NCI-H446 treated with DMSO at 0.1 percent for 48 hours (cell line): ENCODE measurements at regions not wholly inside any gene's neighbourhood (a gene's known extent, or its start where the extent isn't known, plus 50 kb on each side); places are given as distances from the start of the nearest gene placed in this dataset.

Experiments used
- DNase-seq: peaks from one replicate; lab custom pipeline; 2025; lab: John Stamatoyannopoulos, UW

GRCh38 chr6:81864124-81864523, 111.6 kb upstream of the TENT5A start:
- no peak for DNase-seq

- DNase-seq: no peak
These were observed 110.6 kb upstream of the TENT5A start for GRCh38 chr6:81863123-81863522.

- no peak for DNase-seq
These were observed 108.8 kb upstream of the TENT5A start for GRCh38 chr6:81861281-81861680.

GRCh38 chr6:81859884-81860283, 107.4 kb upstream of the TENT5A start:
- no peak for DNase-seq

GRCh38 chr6:81857812-81858211, 105.3 kb upstream of the TENT5A start:
- no peak for DNase-seq

- DNase-seq: no peak
These were observed 104.4 kb upstream of the TENT5A start for GRCh38 chr6:81856872-81857271.

GRCh38 chr6:81854474-81854873, 102.0 kb upstream of the TENT5A start:
- no peak for DNase-seq

GRCh38 chr6:81853975-81854374, 101.5 kb upstream of the TENT5A start:
- DNase-seq: no peak

- no peak for DNase-seq
These were observed 96.8 kb upstream of the TENT5A start for GRCh38 chr6:81849248-81849647.

- no peak for DNase-seq
These were observed 95.4 kb upstream of the TENT5A start for GRCh38 chr6:81847866-81848265.

GRCh38 chr6:81844686-81845085, 92.2 kb upstream of the TENT5A start:
- DNase-seq: no peak

- no peak for DNase-seq
These were observed 90.8 kb upstream of the TENT5A start for GRCh38 chr6:81843302-81843701.

- DNase-seq: no peak
These were observed 89.8 kb upstream of the TENT5A start for GRCh38 chr6:81842254-81842653.

- no peak for DNase-seq
These were observed 86.4 kb upstream of the TENT5A start for GRCh38 chr6:81838724-81839426.

- DNase-seq: no peak
These were observed 85.5 kb upstream of the TENT5A start for GRCh38 chr6:81838031-81838430.

GRCh38 chr6:81834141-81834681, 81.7 kb upstream of the TENT5A start:
- no peak for DNase-seq

GRCh38 chr6:81832304-81832703, 79.8 kb upstream of the TENT5A start:
- DNase-seq: no peak

GRCh38 chr6:81831274-81831673, 78.8 kb upstream of the TENT5A start:
- no peak for DNase-seq

GRCh38 chr6:81826784-81827183, 74.3 kb upstream of the TENT5A start:
- no peak for DNase-seq

GRCh38 chr6:81822568-81822967, 70.1 kb upstream of the TENT5A start:
- no peak for DNase-seq

- no peak for DNase-seq
These were observed 69.0 kb upstream of the TENT5A start for GRCh38 chr6:81821449-81821848.

GRCh38 chr6:81820980-81821379, 68.5 kb upstream of the TENT5A start:
- DNase-seq: no peak

GRCh38 chr6:81820422-81820821, 67.9 kb upstream of the TENT5A start:
- DNase-seq: no peak

- DNase-seq: no peak
These were observed 67.3 kb upstream of the TENT5A start for GRCh38 chr6:81819767-81820166.
